ENCODE measurements at regions not wholly inside any gene's neighbourhood (a gene's known extent, or its start where the extent isn't known, plus 50 kb on each side); places are given as distances from the start of the nearest gene placed in this dataset.

GRCh38 chr6:27178860-27179259 lies 68.6 kb upstream of the PRSS16 start:
- H4K8ac ChIP-seq (ENCODE audit: low read depth in 2 of 2, low read length in 2 of 2): peak overlapping the region; percentile 64 to 77; a peak in 3 of 4 replicates
- no peak overlapping the region; the same call in 2 of the 3 replicates for H2BK15ac ChIP-seq (ENCODE audit: low read depth, low read length)
- in situ Hi-C loops (cut with MboI; ENCODE audit: low sequenced_read_pairs) (no loop called here), intact Hi-C loops (cut with micrococcal nuclease) (no loop called here), dilution Hi-C loops (cut with HindIII; ENCODE audit: low sequenced_read_pairs, unreplicated experiment) (no loop called here)
- H3K56ac ChIP-seq (ENCODE audit: extremely low read depth, insufficient read depth, low read length): no peak overlapping the region
- H3K79me1 ChIP-seq (ENCODE audit: low read depth in 1 of 2, low read length in 2 of 2): no peaks in the 10 kb centered on the region
- H3K4me2 ChIP-seq (ENCODE audit: low read depth, low read length): peak overlapping the region; percentile 63
- ChIA-PET POLR2A (ENCODE audit: unreplicated experiment) (no interaction called here), CTCF (no interaction called here)
- peak overlapping the region; percentile 81 for H2AFZ ChIP-seq (replicated peaks; ENCODE audit: low read length, poor library complexity)
- H3K27ac ChIP-seq (ENCODE audit: insufficient read depth, low read length): no peak overlapping the region
- no peak overlapping the region for H3K23ac ChIP-seq (ENCODE audit: low read depth, low read length)
- no peaks in the 10 kb centered on the region for H3K9me3 ChIP-seq (ENCODE audit: control insufficient read depth, insufficient read depth, low read length)
- no peak overlapping the region for H3K9ac ChIP-seq (ENCODE audit: low read depth, low read length)
- BruUV-seq (replicated peaks): no TSS peak
- no peaks in the 10 kb centered on the region for H3K27me3 ChIP-seq (ENCODE audit: control insufficient read depth, insufficient read depth, low read length)
- peak overlapping the region; percentile 95 for H3K4me3 ChIP-seq (ENCODE audit: insufficient read depth, low read depth, low read length)
- H3K4me1 ChIP-seq (ENCODE audit: control insufficient read depth, insufficient read depth, low read length): 0 out of 2 replicates have a peak, but pooled peaks cover 1% of the 10 kb centered on the region
- peak overlapping the region; percentile 73 for H2AK5ac ChIP-seq (ENCODE audit: low read depth, low read length)
- no peak overlapping the region for H3K14ac ChIP-seq (replicated peaks; ENCODE audit: low read depth, low read length)
- no peak overlapping the region; the same call in 1 of the 2 replicates for H2BK20ac ChIP-seq (ENCODE audit: low read depth, low read length)
- H4K20me1 ChIP-seq (ENCODE audit: insufficient read depth, low read length): no peaks in the 10 kb centered on the region
- WGBS, 2 experiments (ENCODE audit: extremely low coverage in 2 of 2, insufficient read length in 1 of 2): 72% methylated on average over 8 of the region's 15 CpGs; no CpG with 5 or more reads in 1 of the 2 experiments
- peak overlapping the region; percentile 7; the same call in 1 of the 2 replicates for H4K5ac ChIP-seq (ENCODE audit: low read depth, low read length)
- TF ChIP-seq BHLHE40 (IDR thresholded peaks at IDR 0.05; ENCODE audit: low read depth, low read length): no peak
- TF ChIP-seq MAFK (IDR thresholded peaks at IDR 0.05; ENCODE audit: low read depth, low read length): no peak
- TF ChIP-seq SMC3 (IDR thresholded peaks at IDR 0.05; ENCODE audit: low read depth, low read length): no peak
- TF ChIP-seq RCOR1 (IDR thresholded peaks at IDR 0.05; ENCODE audit: insufficient replicate concordance, low read length): no peak
- TF ChIP-seq FOS (IDR thresholded peaks at IDR 0.05; ENCODE audit: low read depth, low read length): no peak
- no peak for TF ChIP-seq CHD1 (IDR thresholded peaks at IDR 0.05; ENCODE audit: low read depth, low read length)
- TF ChIP-seq CTCF (conservative IDR thresholded peaks at IDR 0.05; ENCODE audit: low read depth, low read length): no peak
- TF ChIP-seq POLR2A (IDR thresholded peaks at IDR 0.05; ENCODE audit: low read depth, low read length): no peak
- no peak for TF ChIP-seq RFX5 (IDR thresholded peaks at IDR 0.05; ENCODE audit: low read depth, low read length)
- no peak for TF ChIP-seq CEBPB (IDR thresholded peaks at IDR 0.05; ENCODE audit: low read depth, low read length)
- no peak for TF ChIP-seq MXI1 (IDR thresholded peaks at IDR 0.05; ENCODE audit: borderline replicate concordance, low read depth, low read length)
- TF ChIP-seq NFE2L2 (IDR thresholded peaks at IDR 0.05; ENCODE audit: low read depth, low read length): no peak
- TF ChIP-seq ELK1 (IDR thresholded peaks at IDR 0.05; ENCODE audit: borderline replicate concordance, low read depth, low read length): no peak
- no peak for TF ChIP-seq USF2 (IDR thresholded peaks at IDR 0.05; ENCODE audit: low read depth, low read length)
- TF ChIP-seq MAZ (IDR thresholded peaks at IDR 0.05; ENCODE audit: borderline replicate concordance, low read depth, low read length): no peak
- no peak overlapping the region for H2BK5ac ChIP-seq (ENCODE audit: low read depth, low read length, poor library complexity, severe bottlenecking)
- H3K9me1 ChIP-seq (ENCODE audit: insufficient read depth, low read length): 0 out of 2 replicates have a peak, but pooled peaks cover 3% of the 10 kb centered on the region
- H4K91ac ChIP-seq (ENCODE audit: insufficient read depth, low read depth, low read length): no peak overlapping the region
- H3K4ac ChIP-seq (ENCODE audit: low read depth, low read length): no peak overlapping the region; the same call in 1 of the 2 replicates
- no peaks in the 10 kb centered on the region for H3K36me3 ChIP-seq (ENCODE audit: control insufficient read depth, insufficient read depth, low read length)
- no peak for ATAC-seq (ENCODE audit: low read depth)
- no peak overlapping the region for H2BK120ac ChIP-seq (ENCODE audit: low read depth, low read length)
- H2AK9ac ChIP-seq (replicated peaks; ENCODE audit: low read depth, low read length, poor library complexity): peak overlapping the region; percentile 67
- no peak overlapping the region for H3K18ac ChIP-seq (ENCODE audit: low read depth, low read length)
- DNase-seq: no peak

All from IMR-90 (cell line).